NCI-H2196 (cell line): ENCODE measurements at regions not wholly inside any gene's neighbourhood (a gene's known extent, or its start where the extent isn't known, plus 50 kb on each side); places are given as distances from the start of the nearest gene placed in this dataset.

Experiments
- DNase-seq: peaks from one replicate; lab custom pipeline; 2025; ENCODE audit not compliant: unreplicated experiment; lab: John Stamatoyannopoulos, UW

- no peak for DNase-seq
These were observed 49.9 kb upstream of the MAFB start for GRCh38 chr20:40738976-40739375.

GRCh38 chr20:40739841-40740240, 50.8 kb upstream of the MAFB start:
- no peak for DNase-seq

GRCh38 chr20:40741507-40742106, 52.6 kb upstream of the MAFB start:
- DNase-seq = peak; percentile 19

- no peak for DNase-seq
These were observed 54.2 kb upstream of the MAFB start for GRCh38 chr20:40743141-40743775.

- no peak for DNase-seq
These were observed 55.2 kb upstream of the MAFB start for GRCh38 chr20:40744072-40744817.

- no peak for DNase-seq
These were observed 55.8 kb upstream of the MAFB start for GRCh38 chr20:40744818-40745175.

GRCh38 chr20:40746251-40746650, 57.2 kb upstream of the MAFB start:
- DNase-seq = no peak

- DNase-seq = no peak
These were observed 59.1 kb upstream of the MAFB start for GRCh38 chr20:40748182-40748581.

- DNase-seq = no peak
These were observed 61.0 kb upstream of the MAFB start for GRCh38 chr20:40749985-40750506.

GRCh38 chr20:40750541-40751035, 61.6 kb upstream of the MAFB start:
- DNase-seq = no peak

GRCh38 chr20:40753472-40753871, 64.4 kb upstream of the MAFB start:
- no peak for DNase-seq

- no peak for DNase-seq
These were observed 65.4 kb upstream of the MAFB start for GRCh38 chr20:40754339-40754943.

- no peak for DNase-seq
These were observed 68.1 kb upstream of the MAFB start for GRCh38 chr20:40757087-40757486.

- no peak for DNase-seq
These were observed 69.8 kb upstream of the MAFB start for GRCh38 chr20:40758790-40759189.

GRCh38 chr20:40760399-40760798, 71.4 kb upstream of the MAFB start:
- no peak for DNase-seq

GRCh38 chr20:40763646-40764295, 74.7 kb upstream of the MAFB start:
- DNase-seq = no peak

- DNase-seq = no peak
These were observed 76.9 kb upstream of the MAFB start for GRCh38 chr20:40765814-40766480.

- DNase-seq = no peak
These were observed 78.0 kb upstream of the MAFB start for GRCh38 chr20:40766790-40767614.

- no peak for DNase-seq
These were observed 78.5 kb upstream of the MAFB start for GRCh38 chr20:40767615-40767924.

- DNase-seq = no peak
These were observed 79.1 kb upstream of the MAFB start for GRCh38 chr20:40768105-40768504.
